K562 (cell line): ENCODE measurements at regions not wholly inside any gene's neighbourhood (a gene's known extent, or its start where the extent isn't known, plus 50 kb on each side); places are given as distances from the start of the nearest gene placed in this dataset.

Experiments used
- ATAC-seq: fragments of 200-7000 bp; cut with Tn5 transposase; 3 replicates; pipeline ENCODE4 v1.9.1; 2020; ENCODE audit warnings: moderate library complexity
- BruUV-seq: library from RNA; stranded (reverse); fragments of 400-500 nt; replicated peaks from 2 replicates; lab custom pipeline; 2021; lab: Mats Ljungman, UMichigan
- CTCF ChIA-PET: fragments of 300-600 bp; formaldehyde crosslinking; extraction: SDS; loops from one replicate; lab custom pipeline; 2021; ENCODE audit warnings: low intra/inter-chr PET ratio; lab: Yijun Ruan, JAX
- POLR2A ChIA-PET: fragments of 300-600, 350-650 bp; sonication (Branson Sonifier 250); formaldehyde crosslinking; extraction: SDS; loops from one replicate; lab custom pipeline; 2021; ENCODE audit warnings: antibody characterized with exemption, inconsistent platforms; lab: Yijun Ruan, JAX
- DNase-seq, 4 experiments: peaks; one replicate each; pipeline versions ENCODE4 v3.0.0 to v3.0.0-alpha.2; 2011 to 2018; ENCODE audit warnings: low spot score in 3 of 4, mixed read lengths in 3 of 4; ENCODE audit errors: extremely low read depth in 1 of 4
- FAIRE-seq: peaks from 2 replicates; lab custom pipeline; 2011; peaks lifted over from hg19 to GRCh38; lab: Jason Lieb, UNC
- H2AFZ ChIP-seq: 2 replicates; pipeline ENCODE4 v1.6.0; 2011; ENCODE audit warnings: low read depth, low read length, control low read depth, inconsistent platforms
- H3K27ac ChIP-seq: fragments of 200-600 bp; 3 replicates; pipeline ENCODE4 v1.8.0; 2011; ENCODE audit warnings: low read depth, mild to moderate bottlenecking, control low read depth, inconsistent platforms, low read length, moderate library complexity, mixed read lengths; ENCODE audit errors: extremely low read depth
- H3K27me3 ChIP-seq, 2 experiments: fragments of 300-600 bp in 1 of 2; 2 replicates in 1 of 2; 3 replicates in 1 of 2; pipeline versions ENCODE4 v1.6.0 to v1.8.0; 2011; ENCODE audit warnings: inconsistent platforms in 2 of 2, low read length in 2 of 2, mild to moderate bottlenecking in 1 of 2, mixed read lengths in 1 of 2, moderate library complexity in 1 of 2; ENCODE audit not compliant: control insufficient read depth in 2 of 2, insufficient read depth in 2 of 2
- H3K36me3 ChIP-seq: fragments of 300-600 bp; 3 replicates; pipeline ENCODE4 v1.8.0; 2011; ENCODE audit warnings: mild to moderate bottlenecking, low read length, inconsistent platforms; ENCODE audit not compliant: control insufficient read depth, insufficient read depth
- H3K4me1 ChIP-seq, 2 experiments: fragments of 200-600 bp in 1 of 2; replicated peaks in 1 of 2; 2 replicates in 1 of 2; 3 replicates in 1 of 2; pipeline versions ENCODE4 v1.5.1 to v1.8.0; 2011; ENCODE audit warnings: inconsistent platforms in 2 of 2, low read length in 2 of 2, mild to moderate bottlenecking in 1 of 2, mixed read lengths in 1 of 2, moderate library complexity in 1 of 2; ENCODE audit not compliant: control insufficient read depth in 2 of 2, insufficient read depth in 2 of 2
- H3K4me2 ChIP-seq: 2 replicates; pipeline ENCODE4 v1.6.1; 2011; ENCODE audit warnings: low read length, control low read depth, inconsistent platforms, mixed read lengths; ENCODE audit not compliant: insufficient read depth
- H3K4me3 ChIP-seq: fragments of 200-600 bp; sonication (generic), shearing (Covaris generic); 2 replicates; pipeline ENCODE4 v1.5.1; 2016; ENCODE audit warnings: control low read depth, inconsistent platforms
- H3K79me2 ChIP-seq: fragments of 200-600 bp; 3 replicates; pipeline ENCODE4 v1.8.0; 2011; ENCODE audit warnings: low read length, inconsistent platforms; ENCODE audit not compliant: control insufficient read depth, insufficient read depth
- H3K9ac ChIP-seq, 2 experiments: 2 replicates each; pipeline versions ENCODE4 v1.6.0 to v1.6.1; 2011; ENCODE audit warnings: low read depth in 2 of 2, low read length in 2 of 2, control low read depth in 1 of 2, inconsistent platforms in 1 of 2, mild to moderate bottlenecking in 1 of 2, mixed read lengths in 1 of 2; ENCODE audit not compliant: insufficient read depth in 1 of 2
- H3K9me1 ChIP-seq: one replicate; pipeline ENCODE4 v1.6.0; 2011; ENCODE audit warnings: inconsistent platforms, mild to moderate bottlenecking, low read length, moderate library complexity; ENCODE audit not compliant: control insufficient read depth, insufficient read depth
- H3K9me3 ChIP-seq: replicated peaks from 2 replicates; pipeline ENCODE4 v1.5.1; 2011; ENCODE audit warnings: low read depth, low read length, inconsistent platforms; ENCODE audit not compliant: control insufficient read depth, insufficient read depth
- H4K20me1 ChIP-seq: replicated peaks from 2 replicates; pipeline ENCODE4 v1.6.1; 2011; ENCODE audit warnings: low read length, inconsistent platforms, mixed read lengths; ENCODE audit not compliant: control insufficient read depth, insufficient read depth
- BRD9 ChIP-seq: fragments of 450-650 bp; IDR thresholded peaks from 2 replicates; pipeline ENCODE4 v1.6.1; 2018; ENCODE audit warnings: low read depth; ENCODE audit not compliant: partially characterized antibody
- DPF2 ChIP-seq: fragments of 450-650 bp; IDR thresholded peaks from 2 replicates; pipeline ENCODE4 v1.6.1; 2016
- IRF1 ChIP-seq: sonication (generic); formaldehyde crosslinking; IDR thresholded peaks from 2 replicates; pipeline ENCODE4 v1.8.0; 2022; ENCODE audit warnings: missing genetic modification reagents, mild to moderate bottlenecking, borderline replicate concordance
- NFIC ChIP-seq: fragments of 450-650 bp; IDR thresholded peaks from 2 replicates; pipeline ENCODE4 v1.6.1; 2017; ENCODE audit warnings: mild to moderate bottlenecking, inconsistent platforms
- NFIX ChIP-seq: fragments of 250-450 bp; sonication (Bioruptor Pico); IDR thresholded peaks from 2 replicates; pipeline ENCODE4 v1.4.0; 2020; ENCODE audit warnings: low read depth, mild to moderate bottlenecking, moderate library complexity
- ZC3H8 ChIP-seq: fragments of 450-650 bp; IDR thresholded peaks from 2 replicates; pipeline ENCODE4 v1.6.1; 2017
- ZKSCAN3 ChIP-seq: fragments of 250-450 bp; sonication (Bioruptor Pico); IDR thresholded peaks from 2 replicates; pipeline ENCODE4 v1.4.0; 2020
- ZNF165 ChIP-seq: fragments of 250-450 bp; sonication (Bioruptor Pico); IDR thresholded peaks from 2 replicates; pipeline ENCODE4 v1.4.0; 2020; ENCODE audit warnings: borderline replicate concordance
- WGBS: fragments of 100-300 bp; shearing (Covaris generic); methylation state at CpG from one replicate; pipeline ENCODE4 v1.1.6; 2016; ENCODE audit warnings: low coverage, mixed read lengths; ENCODE audit not compliant: insufficient coverage; ENCODE audit errors: missing lambda C conversion rate; 5-methylcytosine and 5-hydroxymethylcytosine counted together
- in situ Hi-C: fragments of 300-500 bp; cut with MboI; formaldehyde crosslinking; loops from 4 replicates; pipeline ENCODE4 v1.15.0; 2018; ENCODE audit warnings: inconsistent platforms, mixed read lengths
- intact Hi-C: fragments of 100-400 bp; cut with micrococcal nuclease; formaldehyde crosslinking; loops from 2 replicates; pipeline ENCODE4 v1.14.2; 2022
- TF ChIP-seq, protein P1 (sequence below): sonication (generic); formaldehyde crosslinking; IDR thresholded peaks from 2 replicates; pipeline ENCODE4 v1.8.0; 2022; ENCODE audit warnings: missing genetic modification reagents, mild to moderate bottlenecking, borderline replicate concordance

DNA sequence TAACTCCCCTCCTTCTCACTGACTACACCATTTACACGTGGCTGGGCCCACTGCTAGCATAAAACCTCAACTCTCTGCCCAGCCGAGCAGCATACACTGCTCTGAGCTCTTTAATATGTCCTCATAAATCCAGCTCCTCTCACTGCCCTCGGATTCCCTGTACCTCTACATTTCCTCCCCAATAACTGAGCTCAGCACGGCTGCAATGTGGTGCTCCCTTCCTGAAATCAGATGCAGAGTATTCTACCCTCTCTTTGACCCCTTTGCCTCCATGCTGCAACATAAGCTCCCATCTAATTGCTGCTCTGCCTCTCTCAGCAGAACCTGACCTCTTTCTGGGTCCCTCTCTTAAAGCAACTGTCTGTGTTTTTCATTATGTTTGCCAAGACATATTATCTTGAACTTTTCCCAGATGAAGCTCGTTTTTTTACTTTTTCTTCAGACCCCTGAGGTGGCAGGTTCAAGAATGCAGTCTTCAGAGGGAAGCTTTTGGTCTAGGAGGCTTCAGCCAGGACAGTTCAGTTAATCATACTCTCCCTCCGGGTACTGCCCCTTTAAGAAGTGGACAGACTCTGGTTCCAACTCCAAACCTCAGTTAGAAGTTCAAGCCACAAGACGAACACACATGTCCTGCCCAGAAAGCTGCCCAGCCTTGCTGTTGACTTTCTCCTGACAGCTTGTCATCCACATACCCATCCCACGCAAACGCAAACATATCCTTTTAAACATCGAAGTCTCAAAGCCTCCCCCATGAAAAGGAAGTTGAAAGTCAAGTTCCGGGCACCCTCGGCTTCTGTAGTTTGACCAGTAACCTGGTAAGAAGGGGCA lies 81.1 kb upstream of the NEO1 start:
- Histone ChIP-seq H3K27ac (no peak overlapping the region), H2AFZ (no peak overlapping the region), H3K4me1 (no peaks in the 10 kb centered on the region), H3K79me2 (no peaks in the 10 kb centered on the region), H3K4me2 (no peak overlapping the region), H3K27me3 (no peaks in the 10 kb centered on the region; a peak in 2 of 5 replicates), H3K9ac (no peak overlapping the region), H3K9me3 (no peaks in the 10 kb centered on the region), H4K20me1 (no peaks in the 10 kb centered on the region), H3K4me3 (no peak overlapping the region), H3K36me3 (no peaks in the 10 kb centered on the region), H3K9me1 (no peaks in the 10 kb centered on the region)
- no peak for TF ChIP-seq ZNF165 (CRISPR knock-in tag)
- no peak for ATAC-seq
- 0% methylated on average over 12 of the region's 12 CpGs for WGBS
- FAIRE-seq, result no peak
- in situ Hi-C loops (no loop called here), intact Hi-C loops (no loop called here)
- ChIA-PET CTCF (no interaction called here), POLR2A (interaction anchor here (0.7 to 1.0 kb wide), 2 partner anchors 19 to 38 kb away, joined by 3 read pairs; no protein-coding TSS in a partner anchor)
- BruUV-seq, result no TSS peak
- DNase-seq, result no peak

DNA sequence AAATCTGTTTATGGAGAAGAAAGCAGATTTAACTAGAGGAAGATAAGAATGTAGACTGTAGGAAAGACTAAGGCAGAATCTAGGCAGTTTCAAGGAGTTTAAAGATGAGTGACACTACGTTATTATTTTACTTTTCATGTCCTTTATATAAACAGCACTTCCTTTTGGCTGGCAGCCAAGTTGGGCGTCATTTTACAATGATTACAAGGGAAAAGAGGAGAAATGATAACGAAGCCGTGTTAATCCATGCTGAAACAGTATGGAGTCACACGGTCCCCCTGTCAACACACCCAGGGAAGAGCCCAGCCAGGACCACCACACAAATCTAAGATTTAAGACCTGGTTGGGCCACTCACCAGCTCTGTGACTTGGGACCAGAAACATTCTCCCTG lies 83.7 kb upstream of the NEO1 start:
- no peak overlapping the region for H3K9ac ChIP-seq
- H3K4me2 ChIP-seq, result no peak overlapping the region
- in situ Hi-C loops, result no loop called here
- no peak for FAIRE-seq
- no peaks in the 10 kb centered on the region for H3K79me2 ChIP-seq
- H3K27me3 ChIP-seq, result no peaks in the 10 kb centered on the region; a peak in 1 of 5 replicates
- H3K9me1 ChIP-seq, result no peaks in the 10 kb centered on the region
- H3K36me3 ChIP-seq, result no peaks in the 10 kb centered on the region
- no TSS peak for BruUV-seq
- ChIA-PET CTCF (no interaction called here), POLR2A (no interaction called here)
- DNase-seq, result peak in 1 of 4 experiments; percentile 16
- H2AFZ ChIP-seq, result no peak overlapping the region
- WGBS, result 0% methylated on average over 5 of the region's 5 CpGs
- no peak overlapping the region for H3K27ac ChIP-seq
- no peaks in the 10 kb centered on the region for H3K9me3 ChIP-seq
- H3K4me3 ChIP-seq, result no peak overlapping the region
- intact Hi-C loops, result no loop called here
- ATAC-seq, result no peak
- TF ChIP-seq BRD9 (no peak), ZKSCAN3 (CRISPR knock-in tag) (no peak), IRF1 (CRISPR knock-in tag) (no peak), NFIX (CRISPR knock-in tag) (peak; percentile 79), DPF2 (no peak), NFIC (peak; percentile 91), ZC3H8 (no peak)
- TF ChIP-seq, protein P1, sequence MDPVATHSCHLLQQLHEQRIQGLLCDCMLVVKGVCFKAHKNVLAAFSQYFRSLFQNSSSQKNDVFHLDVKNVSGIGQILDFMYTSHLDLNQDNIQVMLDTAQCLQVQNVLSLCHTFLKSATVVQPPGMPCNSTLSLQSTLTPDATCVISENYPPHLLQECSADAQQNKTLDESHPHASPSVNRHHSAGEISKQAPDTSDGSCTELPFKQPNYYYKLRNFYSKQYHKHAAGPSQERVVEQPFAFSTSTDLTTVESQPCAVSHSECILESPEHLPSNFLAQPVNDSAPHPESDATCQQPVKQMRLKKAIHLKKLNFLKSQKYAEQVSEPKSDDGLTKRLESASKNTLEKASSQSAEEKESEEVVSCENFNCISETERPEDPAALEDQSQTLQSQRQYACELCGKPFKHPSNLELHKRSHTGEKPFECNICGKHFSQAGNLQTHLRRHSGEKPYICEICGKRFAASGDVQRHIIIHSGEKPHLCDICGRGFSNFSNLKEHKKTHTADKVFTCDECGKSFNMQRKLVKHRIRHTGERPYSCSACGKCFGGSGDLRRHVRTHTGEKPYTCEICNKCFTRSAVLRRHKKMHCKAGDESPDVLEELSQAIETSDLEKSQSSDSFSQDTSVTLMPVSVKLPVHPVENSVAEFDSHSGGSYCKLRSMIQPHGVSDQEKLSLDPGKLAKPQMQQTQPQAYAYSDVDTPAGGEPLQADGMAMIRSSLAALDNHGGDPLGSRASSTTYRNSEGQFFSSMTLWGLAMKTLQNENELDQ (CRISPR knock-in tag), result no peak
- TF ChIP-seq, all 486 proteins: peak for 2
- no peaks in the 10 kb centered on the region for H4K20me1 ChIP-seq
- H3K4me1 ChIP-seq, result no peaks in the 10 kb centered on the region
